HG02759 (cell line): ENCODE measurements at regions not wholly inside any gene's neighbourhood (a gene's known extent, or its start where the extent isn't known, plus 50 kb on each side); places are given as distances from the start of the nearest gene placed in this dataset.
"Not testable (repeated sequence)": the region's sequence is repeated elsewhere in the genome, so short reads cannot be mapped to it uniquely, and the experiment has no call there.

Experiments
- ATAC-seq: cut with Tn5 transposase; IDR thresholded peaks from one replicate; pipeline ENCODE4 v1.9.1; 2021; ENCODE audit warnings: mild to moderate bottlenecking, moderate library complexity; ENCODE audit not compliant: unreplicated experiment

DNA sequence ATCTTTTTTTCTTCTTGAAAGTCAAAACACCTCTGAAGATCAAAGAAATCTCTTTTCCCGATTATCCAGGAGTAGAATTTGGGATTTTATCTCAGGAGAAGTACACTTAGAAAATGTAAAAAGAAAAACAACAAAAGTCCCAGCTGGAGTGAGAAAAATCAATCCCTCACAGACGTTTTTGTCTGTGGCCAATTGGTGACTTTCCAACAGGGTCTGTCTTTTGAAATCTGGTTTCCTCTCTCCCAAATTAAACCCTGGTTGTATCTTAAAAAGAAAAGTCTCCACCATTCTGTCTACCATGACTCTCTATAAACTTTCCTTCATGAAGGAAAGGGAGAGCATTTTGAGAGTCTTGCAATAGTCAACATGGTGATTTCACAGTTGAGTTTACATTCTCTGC, 88.1 kb downstream of the DACT1 start:
- no peak for ATAC-seq

DNA sequence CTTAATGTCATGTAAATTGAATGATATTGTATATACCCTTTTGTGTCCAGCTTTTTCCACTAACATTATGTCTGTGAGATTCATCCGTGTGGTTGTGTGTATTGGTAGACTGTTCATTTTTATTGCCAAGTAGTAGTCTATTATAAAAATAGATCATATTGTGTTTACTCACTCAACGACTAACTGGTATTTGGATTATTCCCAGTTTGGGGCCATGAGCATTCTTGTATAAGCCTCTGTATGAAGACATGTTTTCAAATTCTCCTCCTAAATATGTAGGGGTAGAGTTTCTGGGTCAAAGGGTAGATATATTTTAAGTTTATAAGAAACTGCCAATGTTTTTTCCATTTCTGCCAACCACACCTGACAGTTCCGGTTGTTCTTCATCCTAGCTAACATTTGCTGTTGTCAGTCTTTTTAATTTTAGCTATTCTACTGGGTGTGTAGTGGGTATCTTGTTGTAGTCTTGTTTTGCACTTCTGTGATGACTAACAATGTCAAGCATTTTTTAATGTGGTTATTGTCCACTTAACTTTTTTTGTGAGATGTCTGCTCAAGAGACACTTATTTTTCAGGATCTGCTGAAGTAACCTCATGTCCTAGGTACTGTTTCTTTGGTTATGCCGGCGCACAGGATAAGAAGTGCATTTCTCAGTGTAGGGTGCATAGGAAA, 93.2 kb downstream of the DACT1 start:
- ATAC-seq: no peak

DNA sequence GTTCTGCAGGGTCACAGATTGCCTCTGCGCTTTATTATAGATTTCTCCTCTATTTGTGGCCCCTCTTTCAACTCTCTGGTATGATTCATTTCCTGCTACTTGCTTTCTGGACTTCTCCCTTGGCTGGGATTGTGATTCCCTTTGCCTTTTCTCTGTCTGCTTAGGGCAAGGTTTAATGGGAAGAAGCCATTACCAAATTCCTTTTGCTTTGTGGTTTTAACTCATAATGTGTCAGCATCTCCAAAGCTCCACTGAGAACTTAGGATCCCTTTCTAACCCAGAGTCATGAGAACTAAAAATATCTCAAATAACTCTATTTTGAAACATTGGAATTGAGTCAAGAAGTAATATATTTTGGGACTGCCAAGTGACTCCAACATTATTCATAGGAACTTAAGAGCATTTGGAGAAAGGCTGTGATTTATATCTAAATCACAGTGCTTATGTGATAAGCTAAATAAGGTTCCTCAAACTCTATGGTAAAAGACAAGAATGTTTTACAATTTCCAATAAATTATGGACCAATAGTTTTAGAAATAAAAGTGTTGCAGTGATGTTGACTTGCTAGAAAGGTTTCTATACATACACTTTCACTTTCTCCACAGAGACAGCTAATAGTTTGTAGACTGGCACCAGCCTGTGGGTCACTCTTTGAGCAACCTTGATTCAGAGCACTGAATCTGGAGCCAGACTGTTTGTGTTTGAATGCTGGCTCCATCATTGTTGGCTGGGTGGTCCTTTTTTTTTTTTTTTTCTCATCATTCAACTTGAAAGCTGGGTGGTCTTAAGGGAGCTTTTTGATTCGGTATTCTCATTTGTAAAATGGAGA, 93.9 kb downstream of the DACT1 start:
- ATAC-seq: no peak

DNA sequence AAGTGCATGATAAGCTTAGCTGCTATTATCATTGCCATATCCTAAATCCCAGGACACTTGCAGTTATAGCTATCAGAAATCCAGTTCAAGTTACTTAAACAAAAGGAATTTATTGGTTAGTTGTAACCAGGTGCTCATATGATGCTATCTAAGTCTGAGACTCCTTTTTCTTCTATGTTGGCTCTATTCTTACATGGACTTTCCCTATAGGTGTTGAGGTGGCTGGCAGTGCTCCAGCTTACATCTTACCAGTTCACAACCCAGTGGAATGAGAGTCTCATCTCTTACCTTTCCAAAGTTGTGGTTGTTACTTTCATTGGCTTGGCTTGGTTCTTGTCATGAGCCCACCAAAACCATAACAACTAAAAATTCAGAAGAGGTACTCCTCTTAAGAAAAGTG, 94.6 kb downstream of the DACT1 start:
- ATAC-seq: no peak

DNA sequence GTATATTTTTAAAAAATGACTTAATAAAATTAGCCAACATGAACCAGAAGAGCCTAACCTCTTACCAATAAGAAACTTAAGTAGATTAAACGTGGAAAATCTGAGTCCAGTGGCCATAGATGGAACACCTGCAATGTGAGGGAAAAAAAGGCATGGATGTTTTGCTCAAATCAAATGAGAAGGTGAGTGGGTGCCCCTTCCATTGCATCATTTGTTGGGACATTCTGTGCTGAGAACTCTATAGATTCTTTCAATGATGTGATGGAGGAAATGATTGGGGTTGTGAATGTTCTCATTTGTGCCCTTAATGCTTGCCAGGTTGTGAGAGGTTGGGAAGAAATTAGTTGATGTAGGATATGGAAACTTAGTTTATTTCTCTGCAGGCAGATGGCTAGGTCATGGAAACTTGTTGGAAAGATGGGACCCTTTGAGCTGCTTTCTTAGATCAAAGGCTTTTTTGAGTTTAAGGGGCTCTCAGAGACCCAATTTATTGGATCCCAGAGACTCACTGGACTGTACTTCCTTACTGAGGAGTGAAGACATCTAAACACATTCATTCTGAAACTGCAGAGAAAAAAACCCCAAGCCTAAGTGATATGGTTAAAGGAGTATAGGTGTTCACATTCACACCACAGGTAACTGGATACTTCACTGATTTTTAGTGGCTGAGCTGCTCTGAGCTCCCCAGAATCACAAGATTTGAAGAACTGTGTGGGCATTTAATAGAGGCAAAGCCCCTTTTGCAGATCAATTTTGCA, 95.9 kb downstream of the DACT1 start:
- ATAC-seq: peak; percentile 68

DNA sequence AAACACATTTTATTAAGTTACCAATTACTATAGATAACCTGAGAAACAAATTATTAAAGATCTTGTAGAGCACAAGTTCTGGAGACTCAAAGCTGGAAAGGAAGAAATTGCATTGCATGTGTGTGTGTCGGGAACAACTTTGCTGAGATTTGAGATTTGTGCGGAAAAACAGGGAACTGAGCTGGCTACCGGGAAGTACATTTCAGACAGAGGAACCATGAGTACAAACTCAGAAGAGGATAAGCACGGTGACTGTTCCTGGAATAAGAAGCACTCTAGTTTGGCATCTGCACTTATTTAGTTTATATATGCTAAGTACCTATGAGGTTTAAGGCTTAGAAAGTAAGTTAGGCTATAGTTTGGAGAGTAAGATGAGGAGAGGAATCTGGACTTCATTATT, 97.8 kb downstream of the DACT1 start:
- no peak for ATAC-seq

DNA sequence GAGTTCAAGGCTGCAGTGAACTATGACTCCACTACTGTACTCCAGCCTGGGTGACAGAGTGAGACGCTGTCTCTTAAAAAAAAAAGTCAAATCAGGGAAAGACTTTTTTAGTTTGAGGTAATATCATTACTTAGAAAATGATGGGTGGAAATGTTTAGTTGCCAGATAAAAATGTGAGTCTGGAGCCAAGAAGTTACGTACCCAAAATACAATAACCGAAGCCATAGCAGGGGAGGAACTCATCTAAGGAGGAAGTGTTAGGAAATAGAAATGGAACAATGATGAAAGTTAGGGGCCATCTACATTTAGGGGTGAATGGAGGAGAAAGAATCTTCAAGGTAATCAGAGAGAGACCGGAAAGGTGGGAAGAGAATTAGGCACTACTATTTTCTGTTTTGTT, 98.8 kb downstream of the DACT1 start:
- no peak for ATAC-seq

DNA sequence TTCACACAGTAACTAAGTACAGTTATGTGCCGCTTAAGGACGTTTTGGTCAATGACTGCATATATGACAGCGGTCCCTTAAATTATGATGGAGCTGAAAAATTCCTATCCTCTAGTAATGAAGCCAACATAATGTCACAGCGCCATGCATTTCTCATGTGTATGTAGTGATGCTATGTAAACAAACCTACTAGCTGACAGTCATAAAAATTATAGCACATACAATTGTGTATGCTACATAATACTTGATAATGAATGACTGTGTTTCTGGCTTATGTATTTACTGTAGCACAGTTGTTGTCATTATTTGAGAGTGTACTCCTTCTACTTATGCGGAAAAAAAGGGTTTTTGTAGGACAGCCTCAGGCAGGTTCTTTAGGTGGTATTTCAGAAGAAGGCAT, 99.7 kb downstream of the DACT1 start:
- ATAC-seq: no peak

DNA sequence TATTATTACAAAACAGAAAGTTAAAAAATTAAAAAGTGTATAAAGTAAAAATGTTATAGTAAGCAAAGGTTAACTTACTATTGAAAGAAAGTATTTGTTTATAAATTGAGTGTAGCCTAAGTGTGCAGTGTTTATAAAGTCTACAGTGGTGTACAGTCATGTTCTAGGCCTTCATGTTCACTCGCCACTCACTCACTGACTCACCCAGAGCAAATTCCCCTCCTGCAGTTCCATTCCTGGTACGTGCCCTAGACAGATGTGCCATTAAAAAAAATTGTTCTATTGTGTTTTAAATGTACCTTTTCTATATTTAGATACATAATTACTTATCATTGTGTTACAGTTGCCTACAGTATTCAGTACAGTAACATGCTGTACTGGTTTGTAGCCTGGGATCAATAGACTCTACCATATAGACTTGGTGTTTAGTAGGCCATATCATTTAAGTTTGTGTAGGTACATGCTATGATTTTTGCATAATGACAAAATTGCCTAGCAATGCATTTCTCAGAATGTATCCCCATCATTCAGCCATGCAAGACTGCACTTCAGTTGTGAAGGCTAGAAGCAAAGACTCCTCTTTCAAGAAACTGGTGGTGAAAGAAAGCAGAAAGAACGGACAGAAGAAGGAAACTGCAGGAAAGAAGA, 100.6 kb downstream of the DACT1 start:
- no peak for ATAC-seq

DNA sequence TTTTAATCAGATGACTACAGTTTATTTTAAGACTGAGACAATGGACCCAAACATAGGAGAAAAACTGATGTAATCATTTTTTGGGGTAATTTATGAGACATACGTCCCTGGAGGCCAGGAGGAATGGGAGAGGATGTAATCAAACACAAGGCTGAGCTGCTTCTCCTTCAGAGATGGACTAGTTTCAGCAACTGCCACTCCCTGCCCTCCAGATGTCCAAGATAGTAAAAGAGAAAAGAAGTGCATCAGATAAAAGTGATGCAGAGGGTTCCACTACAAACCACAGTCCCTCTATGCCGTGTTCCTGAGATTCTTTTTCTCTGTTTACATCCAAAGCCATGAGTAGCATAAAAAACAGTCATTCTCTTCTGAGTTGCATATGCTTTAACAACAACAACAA, 101.1 kb downstream of the DACT1 start:
- ATAC-seq: no peak

DNA sequence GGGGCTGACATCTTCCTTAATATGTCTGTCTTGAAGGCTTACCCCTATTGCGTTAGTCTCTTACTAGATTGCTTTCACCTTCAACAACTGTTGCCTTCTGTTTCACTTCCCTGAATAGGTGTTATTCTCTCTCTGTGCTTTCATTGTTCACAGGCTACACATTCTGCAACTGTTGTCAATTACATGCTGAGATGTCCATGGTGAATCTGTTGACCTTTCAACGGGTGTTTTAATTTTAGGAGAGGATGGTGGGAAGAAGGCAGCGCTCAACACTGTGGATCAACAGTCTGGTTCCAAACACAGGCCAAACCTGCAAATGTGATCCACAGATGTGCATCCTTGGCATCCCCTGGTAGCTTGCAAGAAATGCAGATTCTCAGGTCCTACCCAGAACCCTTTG, 101.9 kb downstream of the DACT1 start:
- ATAC-seq: peak; percentile 66

DNA sequence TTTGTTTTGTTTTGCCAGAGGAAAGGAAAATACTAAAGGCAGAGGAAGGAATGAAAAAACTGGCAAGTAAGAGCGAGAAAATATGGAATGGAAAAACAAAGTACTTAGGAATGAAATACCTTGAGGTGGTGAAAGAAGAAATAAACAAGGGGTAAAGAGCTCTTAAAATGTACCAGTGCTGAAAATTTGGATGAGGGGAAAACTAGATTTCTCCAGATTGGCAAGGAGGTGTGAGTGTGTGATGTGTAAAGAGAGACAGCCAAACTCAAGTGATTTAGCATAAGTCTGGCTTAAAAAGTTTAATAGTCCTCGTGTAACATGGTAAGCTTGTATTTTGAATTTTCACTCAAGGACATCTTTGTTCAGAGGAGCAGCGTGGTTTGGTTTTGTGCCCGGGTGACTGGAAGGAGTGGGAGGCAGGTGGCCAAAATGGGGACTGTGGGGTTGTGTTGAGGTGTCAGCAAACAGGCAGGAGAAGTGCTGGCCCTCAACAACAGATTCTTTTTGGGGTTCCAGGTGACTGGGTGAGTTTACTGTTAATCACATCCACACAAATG, 102.7 kb downstream of the DACT1 start:
- no peak for ATAC-seq

DNA sequence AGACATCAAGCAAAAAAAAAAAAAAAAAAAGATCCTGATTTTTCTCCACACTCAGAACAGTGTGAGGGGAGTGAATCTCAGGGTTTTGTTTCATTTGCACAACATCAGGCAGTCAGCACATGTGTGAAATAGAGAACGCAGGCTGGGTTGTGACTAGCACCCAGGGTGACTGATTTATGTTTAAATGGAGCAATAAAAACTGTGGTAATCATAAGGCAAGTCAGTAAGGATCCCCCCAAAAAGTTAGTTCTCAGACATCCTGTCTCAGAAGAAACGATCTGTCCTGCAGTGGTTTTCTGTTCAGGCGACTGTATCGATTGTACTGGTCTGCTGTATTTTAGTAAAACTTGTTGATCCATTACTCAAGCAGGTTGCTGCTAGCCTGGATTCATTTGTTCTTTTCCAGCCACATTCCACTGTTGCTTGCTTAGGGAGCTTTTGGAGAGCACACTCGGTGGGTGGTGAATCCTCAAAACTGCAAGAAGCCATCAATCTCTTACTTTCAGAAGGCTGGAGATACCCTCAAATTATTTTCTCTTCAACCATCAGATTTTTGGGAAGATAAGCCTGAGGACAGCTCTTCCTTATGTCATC, 107.1 kb downstream of the DACT1 start:
- no peak for ATAC-seq

DNA sequence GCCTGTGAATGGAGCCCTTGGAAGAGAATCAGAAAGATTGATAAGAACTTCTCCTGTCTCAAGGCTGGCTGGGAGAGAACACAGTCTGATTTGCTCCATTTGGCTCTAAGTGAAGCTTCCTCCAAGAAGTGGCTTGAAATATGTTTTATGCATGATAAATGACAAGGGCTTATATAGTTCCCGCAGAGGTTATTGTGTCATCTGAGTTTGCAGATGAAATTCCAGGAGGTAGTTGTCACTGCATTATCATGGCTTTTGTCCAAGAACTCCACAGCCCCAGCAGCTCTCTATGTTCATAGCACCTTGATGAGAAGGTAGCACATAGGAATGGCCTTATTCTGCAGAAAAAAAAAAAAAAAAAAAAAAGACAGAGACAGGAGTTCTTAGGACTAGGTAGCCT, 108.5 kb downstream of the DACT1 start:
- no peak for ATAC-seq

DNA sequence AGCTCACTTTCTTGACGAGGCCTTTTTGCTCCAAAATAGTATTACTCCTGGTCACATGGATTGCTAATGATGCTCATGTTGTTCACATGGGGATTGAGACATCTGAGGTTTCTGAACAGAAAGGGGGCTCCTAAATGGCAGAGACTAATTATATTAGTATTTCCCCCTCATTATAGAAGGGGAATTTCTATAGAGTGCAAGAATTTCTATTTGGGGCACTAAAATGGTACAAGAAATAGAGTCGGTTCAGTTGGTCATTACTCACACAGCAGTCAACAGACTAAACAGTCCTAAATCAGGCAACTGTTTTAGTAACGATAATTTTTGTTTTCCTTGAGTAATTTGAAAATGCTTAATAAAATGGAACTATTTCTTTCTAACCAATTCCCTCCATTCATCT, 108.9 kb downstream of the DACT1 start:
- no peak for ATAC-seq

DNA sequence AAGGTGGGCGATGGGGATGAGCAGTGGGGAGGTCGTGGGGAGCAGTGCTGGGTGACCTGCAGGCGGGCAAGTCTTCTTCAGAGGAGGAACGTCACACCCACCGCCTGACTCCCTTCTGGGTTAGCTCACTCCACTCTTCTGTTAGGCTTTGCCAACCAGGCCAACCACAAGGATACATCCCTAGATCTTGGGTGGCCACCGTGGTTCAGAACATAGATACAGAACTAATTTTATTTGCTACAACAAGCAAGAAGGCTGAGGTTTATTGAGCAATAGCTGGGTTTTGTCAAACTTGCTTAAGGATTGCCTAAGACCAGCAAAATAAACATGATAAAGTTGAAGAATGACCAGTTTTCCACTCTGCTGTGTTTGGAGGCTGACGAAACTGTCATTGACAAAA, 109.4 kb downstream of the DACT1 start:
- no peak for ATAC-seq

DNA sequence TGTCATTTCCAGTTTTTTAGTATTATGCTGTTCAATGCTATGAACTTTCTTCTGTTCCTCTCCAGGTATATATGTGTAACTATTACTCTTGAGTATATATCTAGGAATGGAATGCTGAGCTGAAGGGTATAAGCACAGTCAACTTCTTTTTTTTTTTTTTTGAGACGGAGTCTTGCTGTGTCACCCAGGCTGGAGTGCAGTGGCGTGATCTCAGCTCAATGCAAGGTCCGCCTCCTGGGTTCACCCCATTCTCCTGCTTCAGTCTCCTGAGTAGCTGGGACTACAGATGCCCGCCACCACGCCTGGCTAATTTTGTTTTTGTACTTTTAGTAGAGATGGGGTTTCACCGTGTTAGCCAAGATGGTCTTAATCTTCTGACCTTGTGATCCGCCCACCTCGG, 110.5 kb downstream of the DACT1 start:
- not testable (repeated sequence) for ATAC-seq

DNA sequence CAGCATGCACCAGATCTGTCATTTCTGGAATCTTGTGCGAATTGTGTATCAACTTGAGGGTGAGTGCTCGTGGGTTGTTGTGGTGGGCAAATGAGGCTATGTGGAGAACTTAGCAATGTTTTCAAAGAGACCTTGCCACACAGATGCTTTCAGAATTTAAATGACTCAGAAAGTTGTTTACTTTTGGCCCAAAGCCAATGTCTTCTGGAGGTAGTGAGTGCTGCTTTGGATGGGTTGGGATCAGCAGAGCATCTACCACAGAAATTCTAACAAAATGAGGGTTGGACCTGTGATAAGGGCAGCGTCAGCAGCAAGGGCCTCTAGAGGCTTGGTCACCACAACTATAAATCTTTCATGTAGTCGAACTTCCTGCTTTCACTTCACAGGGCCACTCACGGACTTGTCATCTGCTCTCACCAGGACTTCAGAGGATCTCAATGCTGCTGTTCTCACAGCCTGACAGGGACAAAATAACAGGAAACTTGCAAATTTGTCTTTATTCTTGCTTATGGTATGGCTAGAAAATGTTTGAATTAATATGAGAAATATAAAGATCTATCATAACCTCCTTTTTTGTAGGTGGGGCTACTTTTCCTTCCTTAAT, 111.4 kb downstream of the DACT1 start:
- peak; percentile 83 for ATAC-seq

DNA sequence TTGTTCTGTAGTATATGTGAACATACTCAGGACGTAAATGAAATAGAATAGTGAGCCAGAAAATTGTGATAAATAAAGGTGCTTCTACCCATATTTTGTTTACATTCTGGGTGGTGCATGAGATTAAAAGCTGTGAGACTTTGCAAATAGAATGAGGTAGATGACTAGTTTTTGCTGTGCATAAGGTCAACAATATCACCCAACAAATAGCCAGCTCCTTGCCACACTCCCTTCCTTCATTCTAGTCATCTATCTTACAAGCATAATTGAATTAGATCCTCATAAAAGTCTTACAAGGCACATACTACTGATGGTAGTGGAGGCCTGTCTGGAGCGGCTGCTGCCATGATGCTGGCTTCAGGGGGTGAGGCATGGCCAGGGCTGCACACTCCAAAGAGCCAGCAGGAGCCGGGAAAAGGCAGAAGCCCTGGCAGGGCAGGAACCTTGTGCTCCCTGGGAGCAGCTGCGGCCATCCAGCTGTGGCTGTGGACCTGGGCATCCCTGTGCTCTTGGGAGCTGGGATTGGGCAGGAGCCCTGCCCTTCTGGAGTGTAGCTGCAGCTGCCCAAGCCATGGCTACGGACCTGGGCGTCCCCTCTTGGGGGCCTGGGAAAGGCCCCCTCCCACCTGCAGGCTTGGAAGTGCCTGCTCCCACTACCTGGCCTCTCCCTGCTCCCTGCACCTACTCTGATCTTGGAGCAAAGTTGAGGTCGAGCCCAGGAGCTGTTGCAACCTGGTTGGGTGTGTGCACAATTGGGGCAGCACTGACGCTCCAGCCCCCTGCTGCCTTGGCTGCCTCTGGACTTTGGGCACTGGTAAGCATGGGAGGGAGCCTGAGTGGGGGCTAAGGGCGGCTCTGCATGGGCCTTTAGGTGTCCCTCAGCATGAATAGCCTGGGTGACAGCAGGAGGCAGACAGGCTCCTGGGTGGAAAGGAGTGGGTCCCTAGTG, 112.8 kb downstream of the DACT1 start:
- ATAC-seq: no peak
